ENCODE measurements at regions not wholly inside any gene's neighbourhood (a gene's known extent, or its start where the extent isn't known, plus 50 kb on each side); places are given as distances from the start of the nearest gene placed in this dataset.

GRCh38 chr12:62135553-62136200 is 124.5 kb upstream of the USP15 start:
- Histone ChIP-seq H3K9me3 (ENCODE audit: control insufficient read depth in 2 of 2, low read length in 2 of 2) (no peaks in the 10 kb centered on the region), H3K27ac (ENCODE audit: insufficient read depth, low read length, poor library complexity, severe bottlenecking) (no peak overlapping the region), H3K36me3 (ENCODE audit: control insufficient read depth, insufficient read depth, low read length) (no peaks in the 10 kb centered on the region), H3K4me3 (ENCODE audit: low read depth, low read length) (no peak overlapping the region), H3K27me3 (ENCODE audit: control insufficient read depth, insufficient read depth, low read length) (no peaks in the 10 kb centered on the region), H3K4me1 (ENCODE audit: control insufficient read depth, insufficient read depth, low read length, poor library complexity, severe bottlenecking) (no peaks in the 10 kb centered on the region)
- Mint-ChIP-seq H3K9me3 (no peaks in the 10 kb centered on the region), H3K27me3 (no peaks in the 10 kb centered on the region), H3K27ac (no peak overlapping the region), H3K36me3 (no peaks in the 10 kb centered on the region), H3K4me1 (peaks cover 0 to 2% (median under 1%) of the 10 kb centered on the region in 4 donors), H3K4me3 (no peak overlapping the region)
- no peak for DNase-seq
- no peak for ATAC-seq (ENCODE audit: low read depth in 2 of 2)

- H3K4me3 Mint-ChIP-seq = no peak overlapping the region
- no peak overlapping the region for H3K27ac ChIP-seq (ENCODE audit: insufficient read depth, low read length, poor library complexity, severe bottlenecking)
- H3K9me3 ChIP-seq (ENCODE audit: control insufficient read depth in 2 of 2, low read length in 2 of 2) = no peaks in the 10 kb centered on the region
- no peak overlapping the region for H3K27ac Mint-ChIP-seq
- no peaks in the 10 kb centered on the region for H3K36me3 Mint-ChIP-seq
- ATAC-seq (ENCODE audit: low read depth in 2 of 2) (no peak), DNase-seq (no peak)
- H3K4me1 Mint-ChIP-seq = peaks cover 0 to 2% (median 0%) of the 10 kb centered on the region in 4 donors
- no peaks in the 10 kb centered on the region for H3K27me3 ChIP-seq (ENCODE audit: control insufficient read depth, insufficient read depth, low read length)
- H3K9me3 Mint-ChIP-seq = no peaks in the 10 kb centered on the region
- no peak overlapping the region for H3K4me3 ChIP-seq (ENCODE audit: low read depth, low read length)
- H3K4me1 ChIP-seq (ENCODE audit: control insufficient read depth, insufficient read depth, low read length, poor library complexity, severe bottlenecking) = no peaks in the 10 kb centered on the region
- no peaks in the 10 kb centered on the region for H3K36me3 ChIP-seq (ENCODE audit: control insufficient read depth, insufficient read depth, low read length)
- H3K27me3 Mint-ChIP-seq = no peaks in the 10 kb centered on the region
Observed at GRCh38 chr12:62136496-62136895, 123.7 kb upstream of the USP15 start.

- Histone ChIP-seq H3K4me3 (ENCODE audit: low read depth, low read length) (no peak overlapping the region), H3K36me3 (ENCODE audit: control insufficient read depth, insufficient read depth, low read length) (no peaks in the 10 kb centered on the region), H3K27ac (ENCODE audit: insufficient read depth, low read length, poor library complexity, severe bottlenecking) (no peak overlapping the region), H3K27me3 (ENCODE audit: control insufficient read depth, insufficient read depth, low read length) (no peaks in the 10 kb centered on the region), H3K9me3 (ENCODE audit: control insufficient read depth in 2 of 2, low read length in 2 of 2) (no peaks in the 10 kb centered on the region), H3K4me1 (ENCODE audit: control insufficient read depth, insufficient read depth, low read length, poor library complexity, severe bottlenecking) (no peaks in the 10 kb centered on the region)
- Mint-ChIP-seq H3K4me3 (no peak overlapping the region), H3K9me3 (no peaks in the 10 kb centered on the region), H3K27me3 (no peaks in the 10 kb centered on the region), H3K4me1 (no peaks in the 10 kb centered on the region), H3K36me3 (no peaks in the 10 kb centered on the region), H3K27ac (no peak overlapping the region)
- ATAC-seq (ENCODE audit: low read depth in 2 of 2) (no peak), DNase-seq (no peak)
Observed at GRCh38 chr12:62138527-62138926, 121.7 kb upstream of the USP15 start.

- ATAC-seq (ENCODE audit: low read depth in 2 of 2) = no peak
- no peaks in the 10 kb centered on the region for H3K36me3 ChIP-seq (ENCODE audit: control insufficient read depth, insufficient read depth, low read length)
Observed at GRCh38 chr12:62146318-62146717, 113.9 kb upstream of the USP15 start.

GRCh38 chr12:62158013-62158412 is 102.2 kb upstream of the USP15 start:
- ATAC-seq (ENCODE audit: low read depth in 2 of 2) (no peak), DNase-seq (no peak)
- peaks cover 0 to 6% (median 0%) of the 10 kb centered on the region in 7 donors for H3K9me3 Mint-ChIP-seq
- H3K27me3 Mint-ChIP-seq = peaks cover 4% of the 10 kb centered on the region
- peaks cover 10 to 42% (median 22%) of the 10 kb centered on the region in 4 donors for H3K4me1 Mint-ChIP-seq
- H3K27ac Mint-ChIP-seq = no peak overlapping the region
- H3K27ac ChIP-seq (ENCODE audit: insufficient read depth, low read length, poor library complexity, severe bottlenecking) = no peak overlapping the region
- no peaks in the 10 kb centered on the region for H3K36me3 Mint-ChIP-seq
- no peak overlapping the region for H3K4me3 Mint-ChIP-seq
- no peak overlapping the region for H3K4me3 ChIP-seq (ENCODE audit: low read depth, low read length)
- no peaks in the 10 kb centered on the region for H3K27me3 ChIP-seq (ENCODE audit: control insufficient read depth, insufficient read depth, low read length)
- H3K36me3 ChIP-seq (ENCODE audit: control insufficient read depth, insufficient read depth, low read length) = no peaks in the 10 kb centered on the region
- peaks cover 3% of the 10 kb centered on the region for H3K4me1 ChIP-seq (ENCODE audit: control insufficient read depth, insufficient read depth, low read length, poor library complexity, severe bottlenecking)
- H3K9me3 ChIP-seq (ENCODE audit: control insufficient read depth in 2 of 2, low read length in 2 of 2) = no peaks in the 10 kb centered on the region

More at GRCh38 chr12:62146318-62146717, 113.9 kb upstream of the USP15 start:
- no peak overlapping the region for H3K27ac Mint-ChIP-seq
- peaks cover 0 to 3% (median 0%) of the 10 kb centered on the region in 7 donors for H3K9me3 Mint-ChIP-seq
- H3K27me3 Mint-ChIP-seq = peaks cover 4% of the 10 kb centered on the region
- Histone ChIP-seq H3K27ac (ENCODE audit: insufficient read depth, low read length, poor library complexity, severe bottlenecking) (no peak overlapping the region), H3K27me3 (ENCODE audit: control insufficient read depth, insufficient read depth, low read length) (no peaks in the 10 kb centered on the region), H3K9me3 (ENCODE audit: control insufficient read depth in 2 of 2, low read length in 2 of 2) (no peaks in the 10 kb centered on the region), H3K4me3 (ENCODE audit: low read depth, low read length) (no peak overlapping the region), H3K4me1 (ENCODE audit: control insufficient read depth, insufficient read depth, low read length, poor library complexity, severe bottlenecking) (no peaks in the 10 kb centered on the region)
- H3K36me3 Mint-ChIP-seq = peaks cover 3% of the 10 kb centered on the region
- no peak overlapping the region for H3K4me3 Mint-ChIP-seq
- H3K4me1 Mint-ChIP-seq = no peaks in the 10 kb centered on the region
- no peak for DNase-seq

GRCh38 chr12:62158461-62159360 is 101.5 kb upstream of the USP15 start:
- peaks cover 0 to 6% (median 0%) of the 10 kb centered on the region in 7 donors for H3K9me3 Mint-ChIP-seq
- ATAC-seq (ENCODE audit: low read depth in 2 of 2) (peak; percentile 60 to 65), DNase-seq (peak in 2 of 3 donors; percentile 50 to 54)
- peak overlapping the region; percentile 17 for H3K4me3 ChIP-seq (ENCODE audit: low read depth, low read length)
- no peaks in the 10 kb centered on the region for H3K9me3 ChIP-seq (ENCODE audit: control insufficient read depth in 2 of 2, low read length in 2 of 2)
- no peaks in the 10 kb centered on the region for H3K36me3 Mint-ChIP-seq
- peaks cover 3% of the 10 kb centered on the region for H3K4me1 ChIP-seq (ENCODE audit: control insufficient read depth, insufficient read depth, low read length, poor library complexity, severe bottlenecking)
- H3K4me1 Mint-ChIP-seq = peaks cover 17 to 49% (median 25%) of the 10 kb centered on the region in 4 donors
- H3K27me3 Mint-ChIP-seq = peaks cover 4% of the 10 kb centered on the region
- H3K36me3 ChIP-seq (ENCODE audit: control insufficient read depth, insufficient read depth, low read length) = no peaks in the 10 kb centered on the region
- H3K4me3 Mint-ChIP-seq = peak overlapping the region; percentile 7 to 82 (median 54)
- no peak overlapping the region for H3K27ac ChIP-seq (ENCODE audit: insufficient read depth, low read length, poor library complexity, severe bottlenecking)
- H3K27me3 ChIP-seq (ENCODE audit: control insufficient read depth, insufficient read depth, low read length) = no peaks in the 10 kb centered on the region
- peak overlapping the region; percentile 9 to 88 (median 38) for H3K27ac Mint-ChIP-seq

- peak overlapping the region; percentile 13 to 53 (median 49) for H3K27ac Mint-ChIP-seq
- DNase-seq (peak in 2 of 3 donors; percentile 15 to 17), ATAC-seq (ENCODE audit: low read depth in 2 of 2) (peak; percentile 61 to 74)
- H3K4me3 Mint-ChIP-seq = no peak overlapping the region
- H3K27me3 Mint-ChIP-seq = no peaks in the 10 kb centered on the region
- peaks cover 0 to 2% (median 0%) of the 10 kb centered on the region in 7 donors for H3K9me3 Mint-ChIP-seq
- no peaks in the 10 kb centered on the region for H3K36me3 ChIP-seq (ENCODE audit: control insufficient read depth, insufficient read depth, low read length)
- peak overlapping the region; percentile 10 for H3K4me3 ChIP-seq (ENCODE audit: low read depth, low read length)
- H3K4me1 Mint-ChIP-seq = peaks cover 15 to 52% (median 23%) of the 10 kb centered on the region in 4 donors
- no peak overlapping the region for H3K27ac ChIP-seq (ENCODE audit: insufficient read depth, low read length, poor library complexity, severe bottlenecking)
- no peaks in the 10 kb centered on the region for H3K27me3 ChIP-seq (ENCODE audit: control insufficient read depth, insufficient read depth, low read length)
- H3K4me1 ChIP-seq (ENCODE audit: control insufficient read depth, insufficient read depth, low read length, poor library complexity, severe bottlenecking) = peaks cover 3% of the 10 kb centered on the region
- no peaks in the 10 kb centered on the region for H3K36me3 Mint-ChIP-seq
- no peaks in the 10 kb centered on the region for H3K9me3 ChIP-seq (ENCODE audit: control insufficient read depth in 2 of 2, low read length in 2 of 2)
Observed at GRCh38 chr12:62162214-62162613, 98.0 kb upstream of the USP15 start.
